Myocyte (in vitro differentiated cells): ENCODE measurements at regions not wholly inside any gene's neighbourhood (a gene's known extent, or its start where the extent isn't known, plus 50 kb on each side); places are given as distances from the start of the nearest gene placed in this dataset.

Experiments
- DNase-seq: peaks from one replicate; pipeline ENCODE4 v3.0.0-alpha.2; 2012; ENCODE audit warnings: low read depth

- DNase-seq, result no peak
Measured at GRCh38 chr2:236867441-236868260, 218.0 kb upstream of the COPS8 start.

GRCh38 chr2:236870370-236870769 is 215.3 kb upstream of the COPS8 start:
- no peak for DNase-seq

GRCh38 chr2:236871500-236872001 is 214.1 kb upstream of the COPS8 start:
- DNase-seq, result peak; percentile 98

- DNase-seq, result no peak
Measured at GRCh38 chr2:236872015-236872414, 213.7 kb upstream of the COPS8 start.

- DNase-seq, result peak; percentile 94
Measured at GRCh38 chr2:236872981-236873380, 212.7 kb upstream of the COPS8 start.

GRCh38 chr2:236873636-236874035 is 212.1 kb upstream of the COPS8 start:
- no peak for DNase-seq

- DNase-seq, result no peak
Measured at GRCh38 chr2:236874866-236875481, 210.7 kb upstream of the COPS8 start.

- peak; percentile 36 for DNase-seq
Measured at GRCh38 chr2:236875906-236876505, 209.7 kb upstream of the COPS8 start.

GRCh38 chr2:236876642-236877041 is 209.0 kb upstream of the COPS8 start:
- DNase-seq, result no peak

GRCh38 chr2:236877972-236878371 is 207.7 kb upstream of the COPS8 start:
- no peak for DNase-seq

GRCh38 chr2:236879416-236879963 is 206.2 kb upstream of the COPS8 start:
- DNase-seq, result no peak

GRCh38 chr2:236882074-236882473 is 203.6 kb upstream of the COPS8 start:
- DNase-seq, result no peak

- DNase-seq, result no peak
Measured at GRCh38 chr2:236882930-236883329, 202.8 kb upstream of the COPS8 start.

- DNase-seq, result no peak
Measured at GRCh38 chr2:236883819-236884218, 201.9 kb upstream of the COPS8 start.

GRCh38 chr2:236884569-236885175 is 201.0 kb upstream of the COPS8 start:
- DNase-seq, result no peak

- no peak for DNase-seq
Measured at GRCh38 chr2:236886456-236886855, 199.2 kb upstream of the COPS8 start.

- no peak for DNase-seq
Measured at GRCh38 chr2:236887531-236887930, 198.2 kb upstream of the COPS8 start.

GRCh38 chr2:236887953-236888793 is 197.5 kb upstream of the COPS8 start:
- no peak for DNase-seq

- DNase-seq, result no peak
Measured at GRCh38 chr2:236888794-236889780, 196.6 kb upstream of the COPS8 start.
